ENCODE measurements at regions not wholly inside any gene's neighbourhood (a gene's known extent, or its start where the extent isn't known, plus 50 kb on each side); places are given as distances from the start of the nearest gene placed in this dataset.

DNA sequence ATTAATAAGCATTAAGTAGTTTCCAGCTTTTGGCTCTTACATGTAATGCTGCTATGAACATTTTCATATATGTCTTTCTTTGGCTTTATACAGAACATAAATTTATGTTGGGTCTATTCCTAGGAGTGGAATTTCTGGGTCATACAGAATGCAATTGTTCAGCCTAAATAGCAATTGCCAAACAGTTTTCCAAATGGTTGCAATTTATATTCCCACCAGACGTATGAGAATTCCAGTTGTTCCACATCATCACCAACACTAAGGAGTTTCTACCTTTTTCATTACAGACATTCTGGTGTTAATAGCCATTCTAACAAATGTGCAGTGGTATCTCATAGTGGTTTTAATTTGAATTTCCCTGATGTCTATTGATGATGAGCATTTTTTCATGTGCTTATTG is 160.1 kb upstream of the TMC3 start:
- FAIRE-seq, result peak; percentile 87
- H3K9me3 ChIP-seq, result no peaks in the 10 kb centered on the region
- ChIA-PET POLR2A (no interaction called here), CTCF (no interaction called here)
- no peak overlapping the region for H3K4me3 ChIP-seq
- no peaks in the 10 kb centered on the region for H3K4me1 ChIP-seq
- TF ChIP-seq, protein P1, sequence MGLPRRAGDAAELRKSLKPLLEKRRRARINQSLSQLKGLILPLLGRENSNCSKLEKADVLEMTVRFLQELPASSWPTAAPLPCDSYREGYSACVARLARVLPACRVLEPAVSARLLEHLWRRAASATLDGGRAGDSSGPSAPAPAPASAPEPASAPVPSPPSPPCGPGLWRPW (IDR thresholded peaks at IDR 0.05), result no peak
- TF ChIP-seq, protein P2, sequence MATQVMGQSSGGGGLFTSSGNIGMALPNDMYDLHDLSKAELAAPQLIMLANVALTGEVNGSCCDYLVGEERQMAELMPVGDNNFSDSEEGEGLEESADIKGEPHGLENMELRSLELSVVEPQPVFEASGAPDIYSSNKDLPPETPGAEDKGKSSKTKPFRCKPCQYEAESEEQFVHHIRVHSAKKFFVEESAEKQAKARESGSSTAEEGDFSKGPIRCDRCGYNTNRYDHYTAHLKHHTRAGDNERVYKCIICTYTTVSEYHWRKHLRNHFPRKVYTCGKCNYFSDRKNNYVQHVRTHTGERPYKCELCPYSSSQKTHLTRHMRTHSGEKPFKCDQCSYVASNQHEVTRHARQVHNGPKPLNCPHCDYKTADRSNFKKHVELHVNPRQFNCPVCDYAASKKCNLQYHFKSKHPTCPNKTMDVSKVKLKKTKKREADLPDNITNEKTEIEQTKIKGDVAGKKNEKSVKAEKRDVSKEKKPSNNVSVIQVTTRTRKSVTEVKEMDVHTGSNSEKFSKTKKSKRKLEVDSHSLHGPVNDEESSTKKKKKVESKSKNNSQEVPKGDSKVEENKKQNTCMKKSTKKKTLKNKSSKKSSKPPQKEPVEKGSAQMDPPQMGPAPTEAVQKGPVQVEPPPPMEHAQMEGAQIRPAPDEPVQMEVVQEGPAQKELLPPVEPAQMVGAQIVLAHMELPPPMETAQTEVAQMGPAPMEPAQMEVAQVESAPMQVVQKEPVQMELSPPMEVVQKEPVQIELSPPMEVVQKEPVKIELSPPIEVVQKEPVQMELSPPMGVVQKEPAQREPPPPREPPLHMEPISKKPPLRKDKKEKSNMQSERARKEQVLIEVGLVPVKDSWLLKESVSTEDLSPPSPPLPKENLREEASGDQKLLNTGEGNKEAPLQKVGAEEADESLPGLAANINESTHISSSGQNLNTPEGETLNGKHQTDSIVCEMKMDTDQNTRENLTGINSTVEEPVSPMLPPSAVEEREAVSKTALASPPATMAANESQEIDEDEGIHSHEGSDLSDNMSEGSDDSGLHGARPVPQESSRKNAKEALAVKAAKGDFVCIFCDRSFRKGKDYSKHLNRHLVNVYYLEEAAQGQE (IDR thresholded peaks at IDR 0.05), result no peak
- TF ChIP-seq JUN (IDR thresholded peaks at IDR 0.05), result no peak
- TF ChIP-seq EHMT2 (IDR thresholded peaks at IDR 0.05; ENCODE audit: low read depth), result no peak
- no peak for TF ChIP-seq CHD4 (IDR thresholded peaks at IDR 0.05; ENCODE audit: borderline replicate concordance)
- no peak for TF ChIP-seq ESRRA (IDR thresholded peaks at IDR 0.05; ENCODE audit: borderline replicate concordance, low read length)
- TF ChIP-seq TP53 (CRISPR knock-in tag; IDR thresholded peaks at IDR 0.05), result no peak
- TF ChIP-seq, protein P3, sequence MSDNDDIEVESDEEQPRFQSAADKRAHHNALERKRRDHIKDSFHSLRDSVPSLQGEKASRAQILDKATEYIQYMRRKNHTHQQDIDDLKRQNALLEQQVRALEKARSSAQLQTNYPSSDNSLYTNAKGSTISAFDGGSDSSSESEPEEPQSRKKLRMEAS (IDR thresholded peaks at IDR 0.05), result no peak
- no peak for TF ChIP-seq FOXS1 (CRISPR knock-in tag; IDR thresholded peaks at IDR 0.05)
- TF ChIP-seq, protein P4, sequence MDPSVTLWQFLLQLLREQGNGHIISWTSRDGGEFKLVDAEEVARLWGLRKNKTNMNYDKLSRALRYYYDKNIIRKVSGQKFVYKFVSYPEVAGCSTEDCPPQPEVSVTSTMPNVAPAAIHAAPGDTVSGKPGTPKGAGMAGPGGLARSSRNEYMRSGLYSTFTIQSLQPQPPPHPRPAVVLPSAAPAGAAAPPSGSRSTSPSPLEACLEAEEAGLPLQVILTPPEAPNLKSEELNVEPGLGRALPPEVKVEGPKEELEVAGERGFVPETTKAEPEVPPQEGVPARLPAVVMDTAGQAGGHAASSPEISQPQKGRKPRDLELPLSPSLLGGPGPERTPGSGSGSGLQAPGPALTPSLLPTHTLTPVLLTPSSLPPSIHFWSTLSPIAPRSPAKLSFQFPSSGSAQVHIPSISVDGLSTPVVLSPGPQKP (IDR thresholded peaks at IDR 0.05; ENCODE audit: low read depth, low read length), result no peak
- TF ChIP-seq SREBF2 (IDR thresholded peaks at IDR 0.05), result no peak
- TF ChIP-seq SMC3 (IDR thresholded peaks at IDR 0.05), result no peak
- TF ChIP-seq, protein P5, sequence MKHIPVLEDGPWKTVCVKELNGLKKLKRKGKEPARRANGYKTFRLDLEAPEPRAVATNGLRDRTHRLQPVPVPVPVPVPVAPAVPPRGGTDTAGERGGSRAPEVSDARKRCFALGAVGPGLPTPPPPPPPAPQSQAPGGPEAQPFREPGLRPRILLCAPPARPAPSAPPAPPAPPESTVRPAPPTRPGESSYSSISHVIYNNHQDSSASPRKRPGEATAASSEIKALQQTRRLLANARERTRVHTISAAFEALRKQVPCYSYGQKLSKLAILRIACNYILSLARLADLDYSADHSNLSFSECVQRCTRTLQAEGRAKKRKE (CRISPR knock-in tag; IDR thresholded peaks at IDR 0.05; ENCODE audit: low read depth), result no peak
- TF ChIP-seq RCOR1 (IDR thresholded peaks at IDR 0.05; ENCODE audit: low read depth, low read length), result no peak
- TF ChIP-seq RNF2 (IDR thresholded peaks at IDR 0.05; ENCODE audit: borderline replicate concordance, low read depth), result no peak
- TF ChIP-seq HOXA7 (CRISPR knock-in tag; IDR thresholded peaks at IDR 0.05), result no peak
- no peak for TF ChIP-seq NFE2L2 (conservative IDR thresholded peaks at IDR 0.05; ENCODE audit: low read length)
- no peak for TF ChIP-seq ZSCAN20 (CRISPR knock-in tag; IDR thresholded peaks at IDR 0.05)
- 19% methylated on average over 1 of the region's 1 CpG for WGBS (ENCODE audit: missing lambda C conversion rate)
- DNase-seq (ENCODE audit: low read depth in 1 of 2, low spot score in 1 of 2), result no peak
- H3K4me2 ChIP-seq, result no peak overlapping the region
- no peak for ATAC-seq
- H3K27ac ChIP-seq, result no peak overlapping the region

DNA sequence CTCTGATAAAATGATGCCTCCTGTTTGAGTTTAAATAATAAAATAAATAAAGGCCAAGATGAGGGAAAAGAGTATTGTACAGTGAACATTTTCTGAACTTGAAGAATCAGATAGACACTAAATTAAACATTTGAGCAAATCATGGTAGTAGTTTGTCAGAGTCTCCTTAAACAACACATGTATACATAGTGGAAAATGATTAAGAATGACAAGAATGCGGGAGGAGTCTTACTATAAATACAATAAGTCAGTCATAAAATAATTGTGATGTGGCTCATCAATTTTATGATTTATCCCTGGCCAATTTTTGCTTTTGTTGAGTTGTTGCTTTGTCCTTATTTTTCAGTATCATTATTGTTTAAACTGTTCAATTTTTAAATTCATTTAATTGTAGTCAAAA is 158.0 kb upstream of the TMC3 start:
- ChIA-PET CTCF (no interaction called here), POLR2A (no interaction called here)
- Histone ChIP-seq H3K9me3 (no peaks in the 10 kb centered on the region), H3K4me2 (no peak overlapping the region), H3K27ac (no peak overlapping the region), H3K4me1 (no peaks in the 10 kb centered on the region), H3K4me3 (no peak overlapping the region)
- no peak for TF ChIP-seq CBX8 (IDR thresholded peaks at IDR 0.05)
- TF ChIP-seq, protein P6, sequence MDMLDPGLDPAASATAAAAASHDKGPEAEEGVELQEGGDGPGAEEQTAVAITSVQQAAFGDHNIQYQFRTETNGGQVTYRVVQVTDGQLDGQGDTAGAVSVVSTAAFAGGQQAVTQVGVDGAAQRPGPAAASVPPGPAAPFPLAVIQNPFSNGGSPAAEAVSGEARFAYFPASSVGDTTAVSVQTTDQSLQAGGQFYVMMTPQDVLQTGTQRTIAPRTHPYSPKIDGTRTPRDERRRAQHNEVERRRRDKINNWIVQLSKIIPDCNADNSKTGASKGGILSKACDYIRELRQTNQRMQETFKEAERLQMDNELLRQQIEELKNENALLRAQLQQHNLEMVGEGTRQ (IDR thresholded peaks at IDR 0.05), result no peak
- no peak for TF ChIP-seq FOXS1 (CRISPR knock-in tag; IDR thresholded peaks at IDR 0.05)
- TF ChIP-seq FOSL2 (IDR thresholded peaks at IDR 0.05), result no peak
- no peak for TF ChIP-seq FOSL2 (CRISPR knock-in tag; IDR thresholded peaks at IDR 0.05)
- TF ChIP-seq PHF8 (IDR thresholded peaks at IDR 0.05; ENCODE audit: borderline replicate concordance, low read depth), result no peak
- no peak for TF ChIP-seq SMC3 (IDR thresholded peaks at IDR 0.05)
- TF ChIP-seq EHF (CRISPR knock-in tag; IDR thresholded peaks at IDR 0.05), result no peak
- ATAC-seq, result no peak
- no peak for FAIRE-seq
- no peak for DNase-seq (ENCODE audit: low read depth in 1 of 2, low spot score in 1 of 2)
- 18% methylated on average over 1 of the region's 1 CpG for WGBS (ENCODE audit: missing lambda C conversion rate)

Measured in A549 (cell line).